ENCODE measurements at regions not wholly inside any gene's neighbourhood (a gene's known extent, or its start where the extent isn't known, plus 50 kb on each side); places are given as distances from the start of the nearest gene placed in this dataset.

DNA sequence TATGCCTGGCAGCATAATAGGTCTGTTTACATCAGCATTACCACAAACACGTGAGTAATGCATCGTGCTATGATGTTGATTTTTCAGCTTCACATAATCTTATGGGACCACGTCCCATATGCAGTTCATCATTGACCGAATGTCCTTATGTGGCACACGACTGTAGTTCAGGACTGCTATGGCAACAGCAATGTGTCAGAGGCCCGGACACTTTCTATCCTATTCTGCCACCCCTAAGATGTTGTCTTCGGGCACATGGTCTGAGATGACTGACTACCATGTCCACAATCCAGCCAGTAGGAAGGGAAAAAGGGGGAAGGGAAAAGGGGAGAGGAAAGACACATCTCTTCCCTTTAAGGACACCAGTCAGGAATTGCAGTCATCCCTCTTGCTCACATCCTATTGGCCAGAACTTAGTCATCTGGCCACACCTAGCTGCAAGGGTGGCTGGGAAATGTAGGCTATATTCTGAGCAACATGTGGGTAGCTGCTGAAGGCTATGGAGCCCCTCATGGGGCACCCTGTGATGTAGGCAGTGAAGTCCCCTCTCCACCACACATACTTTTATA lies 196.0 kb upstream of the RBPJ start:
- no peak overlapping the region for H3K4me2 ChIP-seq
- H3K9ac ChIP-seq = no peak overlapping the region
- H3K4me3 ChIP-seq (IDR thresholded peaks at IDR 0.05; ENCODE audit: insufficient read depth, low read depth, low read length) = no peak overlapping the region
- H3K27ac ChIP-seq = no peak overlapping the region
- TF ChIP-seq, protein P1, sequence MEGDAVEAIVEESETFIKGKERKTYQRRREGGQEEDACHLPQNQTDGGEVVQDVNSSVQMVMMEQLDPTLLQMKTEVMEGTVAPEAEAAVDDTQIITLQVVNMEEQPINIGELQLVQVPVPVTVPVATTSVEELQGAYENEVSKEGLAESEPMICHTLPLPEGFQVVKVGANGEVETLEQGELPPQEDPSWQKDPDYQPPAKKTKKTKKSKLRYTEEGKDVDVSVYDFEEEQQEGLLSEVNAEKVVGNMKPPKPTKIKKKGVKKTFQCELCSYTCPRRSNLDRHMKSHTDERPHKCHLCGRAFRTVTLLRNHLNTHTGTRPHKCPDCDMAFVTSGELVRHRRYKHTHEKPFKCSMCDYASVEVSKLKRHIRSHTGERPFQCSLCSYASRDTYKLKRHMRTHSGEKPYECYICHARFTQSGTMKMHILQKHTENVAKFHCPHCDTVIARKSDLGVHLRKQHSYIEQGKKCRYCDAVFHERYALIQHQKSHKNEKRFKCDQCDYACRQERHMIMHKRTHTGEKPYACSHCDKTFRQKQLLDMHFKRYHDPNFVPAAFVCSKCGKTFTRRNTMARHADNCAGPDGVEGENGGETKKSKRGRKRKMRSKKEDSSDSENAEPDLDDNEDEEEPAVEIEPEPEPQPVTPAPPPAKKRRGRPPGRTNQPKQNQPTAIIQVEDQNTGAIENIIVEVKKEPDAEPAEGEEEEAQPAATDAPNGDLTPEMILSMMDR (conservative IDR thresholded peaks at IDR 0.05; ENCODE audit: low read depth, low read length) = no peak
- no peaks in the 10 kb centered on the region for H3K4me1 ChIP-seq (ENCODE audit: low read depth, poor library complexity, severe bottlenecking)
- no peak overlapping the region for H2AFZ ChIP-seq (ENCODE audit: low read depth)
- H3K79me2 ChIP-seq (ENCODE audit: insufficient read depth, low read depth) = no peaks in the 10 kb centered on the region
- no peaks in the 10 kb centered on the region for H4K20me1 ChIP-seq (ENCODE audit: insufficient read depth)
- H3K36me3 ChIP-seq (ENCODE audit: insufficient read depth) = no peaks in the 10 kb centered on the region
- no peaks in the 10 kb centered on the region for H3K27me3 ChIP-seq (ENCODE audit: insufficient read depth, low read depth)

DNA sequence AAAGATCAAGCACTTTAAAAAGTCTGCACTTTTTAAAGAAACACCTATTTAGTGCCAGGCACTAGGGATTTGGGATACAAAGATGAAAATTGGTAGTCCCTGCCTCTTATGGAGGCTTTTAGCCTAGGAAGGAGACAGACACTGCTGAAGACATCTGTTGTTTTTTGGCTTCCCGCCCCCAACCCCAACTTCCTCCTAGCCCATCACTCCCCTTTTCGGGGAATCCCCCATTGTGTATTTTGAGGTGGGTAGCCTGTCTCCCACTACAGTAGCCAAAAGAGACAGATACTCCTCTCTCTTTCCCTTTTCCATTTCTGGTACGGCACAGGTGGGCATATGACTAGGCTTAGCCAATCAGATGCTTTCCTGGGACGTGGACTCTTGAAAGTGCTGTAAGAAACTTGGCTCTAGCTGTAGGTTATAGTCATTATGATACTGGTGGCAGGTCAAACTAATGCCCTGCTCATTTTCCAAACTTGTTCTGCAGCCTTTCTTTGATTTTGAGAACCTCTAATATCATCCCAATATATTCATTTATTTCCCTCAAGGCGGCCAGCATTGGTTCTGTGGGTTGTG lies 194.6 kb upstream of the RBPJ start:
- Histone ChIP-seq H2AFZ (ENCODE audit: low read depth) (no peak overlapping the region), H4K20me1 (ENCODE audit: insufficient read depth) (no peaks in the 10 kb centered on the region), H3K79me2 (ENCODE audit: insufficient read depth, low read depth) (no peaks in the 10 kb centered on the region), H3K27ac (no peak overlapping the region), H3K27me3 (ENCODE audit: insufficient read depth, low read depth) (no peaks in the 10 kb centered on the region), H3K36me3 (ENCODE audit: insufficient read depth) (no peaks in the 10 kb centered on the region), H3K9ac (no peak overlapping the region), H3K4me2 (no peak overlapping the region), H3K4me3 (IDR thresholded peaks at IDR 0.05; ENCODE audit: insufficient read depth, low read depth, low read length) (no peak overlapping the region), H3K4me1 (ENCODE audit: low read depth, poor library complexity, severe bottlenecking) (no peaks in the 10 kb centered on the region)
- TF ChIP-seq, protein P1 (conservative IDR thresholded peaks at IDR 0.05; ENCODE audit: low read depth, low read length) = no peak

DNA sequence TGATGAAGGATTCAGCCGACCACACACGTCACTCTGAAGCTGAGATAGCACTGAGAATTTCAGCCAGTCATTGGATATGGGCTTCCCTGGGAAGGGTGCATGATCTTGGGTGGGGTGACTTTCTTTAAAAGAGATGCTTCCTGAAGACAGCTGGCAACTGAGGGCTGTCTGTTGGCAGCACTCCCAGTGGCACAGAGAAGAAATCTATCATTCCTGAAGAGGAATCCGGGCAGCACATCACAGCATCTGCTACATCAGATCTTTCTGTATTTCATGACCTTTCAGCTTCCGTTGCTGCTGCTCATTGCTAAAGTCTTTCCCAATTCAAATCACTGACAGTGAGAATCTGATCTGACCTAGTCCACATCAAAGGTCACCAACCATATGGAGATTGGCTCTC lies 193.8 kb upstream of the RBPJ start:
- H3K79me2 ChIP-seq (ENCODE audit: insufficient read depth, low read depth) = no peaks in the 10 kb centered on the region
- no peaks in the 10 kb centered on the region for H3K4me1 ChIP-seq (ENCODE audit: low read depth, poor library complexity, severe bottlenecking)
- TF ChIP-seq, protein P1 (conservative IDR thresholded peaks at IDR 0.05; ENCODE audit: low read depth, low read length) = no peak
- H4K20me1 ChIP-seq (ENCODE audit: insufficient read depth) = no peaks in the 10 kb centered on the region
- H3K4me3 ChIP-seq (IDR thresholded peaks at IDR 0.05; ENCODE audit: insufficient read depth, low read depth, low read length) = no peak overlapping the region
- no peaks in the 10 kb centered on the region for H3K27me3 ChIP-seq (ENCODE audit: insufficient read depth, low read depth)
- no peak overlapping the region for H3K9ac ChIP-seq
- no peak overlapping the region for H2AFZ ChIP-seq (ENCODE audit: low read depth)
- no peak overlapping the region for H3K4me2 ChIP-seq
- no peak overlapping the region for H3K27ac ChIP-seq
- H3K36me3 ChIP-seq (ENCODE audit: insufficient read depth) = no peaks in the 10 kb centered on the region

DNA sequence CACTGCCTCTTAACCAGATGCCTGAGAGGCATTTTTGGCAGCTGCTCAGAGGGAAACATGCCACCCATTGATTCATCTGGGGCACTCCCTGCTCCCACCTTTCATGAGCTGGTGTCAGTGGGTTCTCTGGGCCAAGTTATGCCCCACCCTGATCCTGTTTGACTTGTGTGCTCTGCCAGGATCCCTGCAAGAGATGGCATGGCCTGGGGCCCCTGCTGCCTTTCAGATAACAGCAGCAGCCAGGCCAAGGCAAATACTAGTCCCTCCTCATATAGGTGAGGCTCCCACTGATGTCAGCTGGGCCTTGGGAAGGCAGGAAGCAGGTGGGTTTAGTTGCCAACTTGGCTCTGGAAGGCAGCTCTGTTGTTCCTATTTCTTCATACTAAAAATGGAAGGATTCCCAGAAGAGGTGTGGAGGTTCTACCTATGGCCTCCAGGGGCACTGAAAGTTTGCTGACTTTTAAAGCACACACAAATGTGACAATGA lies 192.9 kb upstream of the RBPJ start:
- Histone ChIP-seq H3K27ac (no peak overlapping the region), H2AFZ (ENCODE audit: low read depth) (no peak overlapping the region), H3K4me3 (IDR thresholded peaks at IDR 0.05; ENCODE audit: insufficient read depth, low read depth, low read length) (no peak overlapping the region), H3K9ac (no peak overlapping the region), H4K20me1 (ENCODE audit: insufficient read depth) (no peaks in the 10 kb centered on the region), H3K36me3 (ENCODE audit: insufficient read depth) (no peaks in the 10 kb centered on the region), H3K4me1 (ENCODE audit: low read depth, poor library complexity, severe bottlenecking) (no peaks in the 10 kb centered on the region), H3K27me3 (ENCODE audit: insufficient read depth, low read depth) (no peaks in the 10 kb centered on the region), H3K4me2 (no peak overlapping the region), H3K79me2 (ENCODE audit: insufficient read depth, low read depth) (no peaks in the 10 kb centered on the region)
- TF ChIP-seq, protein P1 (conservative IDR thresholded peaks at IDR 0.05; ENCODE audit: low read depth, low read length) = no peak

All from KMS-11 (cell line).